HG03571 (cell line): ENCODE measurements at regions not wholly inside any gene's neighbourhood (a gene's known extent, or its start where the extent isn't known, plus 50 kb on each side); places are given as distances from the start of the nearest gene placed in this dataset.

ENCODE experiments used
- ATAC-seq: cut with Tn5 transposase; IDR thresholded peaks from one replicate; pipeline ENCODE4 v1.9.1; 2021; ENCODE audit not compliant: unreplicated experiment

- no peak for ATAC-seq
Observed at GRCh38 chr22:47647181-47647580, 884.7 kb downstream of the TBC1D22A start.

GRCh38 chr22:47645923-47646322 is 883.5 kb downstream of the TBC1D22A start:
- ATAC-seq: no peak

GRCh38 chr22:47645450-47645914 is 883.0 kb downstream of the TBC1D22A start:
- no peak for ATAC-seq

- ATAC-seq: no peak
Observed at GRCh38 chr22:47634347-47634746, 871.9 kb downstream of the TBC1D22A start.

GRCh38 chr22:47633111-47633510 is 870.7 kb downstream of the TBC1D22A start:
- no peak for ATAC-seq

GRCh38 chr22:47632701-47633100 is 870.3 kb downstream of the TBC1D22A start:
- ATAC-seq: no peak

- no peak for ATAC-seq
Observed at GRCh38 chr22:47631571-47632102, 869.2 kb downstream of the TBC1D22A start.

- ATAC-seq: no peak
Observed at GRCh38 chr22:47630741-47631534, 868.5 kb downstream of the TBC1D22A start.

- ATAC-seq: no peak
Observed at GRCh38 chr22:47629791-47630655, 867.6 kb downstream of the TBC1D22A start.

GRCh38 chr22:47629273-47629711 is 866.8 kb downstream of the TBC1D22A start:
- no peak for ATAC-seq

GRCh38 chr22:47628477-47629272 is 866.2 kb downstream of the TBC1D22A start:
- no peak for ATAC-seq

- no peak for ATAC-seq
Observed at GRCh38 chr22:47627556-47628253, 865.3 kb downstream of the TBC1D22A start.

GRCh38 chr22:47626428-47627390 is 864.3 kb downstream of the TBC1D22A start:
- ATAC-seq: no peak

- ATAC-seq: no peak
Observed at GRCh38 chr22:47625531-47626427, 863.3 kb downstream of the TBC1D22A start.

GRCh38 chr22:47625013-47625385 is 862.5 kb downstream of the TBC1D22A start:
- no peak for ATAC-seq

GRCh38 chr22:47624252-47625012 is 862.0 kb downstream of the TBC1D22A start:
- no peak for ATAC-seq

- no peak for ATAC-seq
Observed at GRCh38 chr22:47623763-47624148, 861.3 kb downstream of the TBC1D22A start.
